ENCODE measurements at regions not wholly inside any gene's neighbourhood (a gene's known extent, or its start where the extent isn't known, plus 50 kb on each side); places are given as distances from the start of the nearest gene placed in this dataset.

GRCh38 chr2:139077099-139077737, 297.0 kb upstream of the NXPH2 start:
- no peaks in the 10 kb centered on the region for H3K4me1 ChIP-seq
- intact Hi-C loops (cut with DNase I), result no loop called here
- no peak for DNase-seq

DNA sequence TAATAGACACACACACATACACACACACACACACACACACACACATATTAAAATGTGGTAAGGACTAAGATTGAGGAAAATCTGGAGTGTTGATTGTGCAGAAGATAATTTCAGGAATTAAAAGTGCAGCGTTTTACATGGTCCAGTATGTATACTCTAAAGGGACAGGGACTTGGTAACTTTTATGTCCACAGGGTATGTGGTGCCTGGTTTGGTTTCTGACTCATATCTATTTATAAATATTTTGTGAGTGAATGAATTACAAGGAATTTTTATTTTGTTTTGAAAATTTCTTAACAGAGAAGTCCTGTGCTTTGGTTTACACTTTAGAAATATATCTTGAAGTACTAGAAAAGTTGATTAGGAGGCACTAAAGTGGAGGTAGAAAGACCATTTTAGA, 287.7 kb upstream of the NXPH2 start:
- no peak overlapping the region for H3K4me3 ChIP-seq
- no peak for TF ChIP-seq CTCF (IDR thresholded peaks at IDR 0.05)
- intact Hi-C loops (cut with DNase I), result no loop called here
- DNase-seq, result no peak
- no peak overlapping the region for H3K27ac ChIP-seq
- H3K9me3 ChIP-seq, result no peaks in the 10 kb centered on the region
- no peak for ATAC-seq
- H3K36me3 ChIP-seq, result no peaks in the 10 kb centered on the region
- H3K4me1 ChIP-seq, result no peaks in the 10 kb centered on the region
- no peaks in the 10 kb centered on the region for H3K27me3 ChIP-seq

More at GRCh38 chr2:139077099-139077737, 297.0 kb upstream of the NXPH2 start:
- no peak overlapping the region for H3K27ac ChIP-seq
- H3K9me3 ChIP-seq, result peaks cover 0 to 3% of the 10 kb centered on the region in 2 donors
- H3K4me3 ChIP-seq, result no peak overlapping the region
- TF ChIP-seq CTCF (IDR thresholded peaks at IDR 0.05), result no peak
- ATAC-seq, result no peak
- no peaks in the 10 kb centered on the region for H3K27me3 ChIP-seq
- H3K36me3 ChIP-seq, result no peaks in the 10 kb centered on the region

- no peaks in the 10 kb centered on the region for H3K36me3 ChIP-seq
- no peaks in the 10 kb centered on the region for H3K4me1 ChIP-seq
- no peak overlapping the region for H3K27ac ChIP-seq
- intact Hi-C loops (cut with DNase I), result no loop called here
- DNase-seq (no peak), ATAC-seq (no peak)
- TF ChIP-seq CTCF (IDR thresholded peaks at IDR 0.05), result no peak
- no peak overlapping the region for H3K4me3 ChIP-seq
- no peaks in the 10 kb centered on the region for H3K27me3 ChIP-seq
- no peaks in the 10 kb centered on the region for H3K9me3 ChIP-seq
Measured at GRCh38 chr2:139067072-139067471, 286.9 kb upstream of the NXPH2 start.

GRCh38 chr2:139064159-139064558, 284.0 kb upstream of the NXPH2 start:
- ATAC-seq (no peak), DNase-seq (no peak)
- no peaks in the 10 kb centered on the region for H3K4me1 ChIP-seq
- intact Hi-C loops (cut with DNase I), result no loop called here
- no peak overlapping the region for H3K27ac ChIP-seq
- H3K9me3 ChIP-seq, result no peaks in the 10 kb centered on the region
- no peaks in the 10 kb centered on the region for H3K27me3 ChIP-seq
- H3K4me3 ChIP-seq, result no peak overlapping the region
- no peak for TF ChIP-seq CTCF (IDR thresholded peaks at IDR 0.05)
- no peaks in the 10 kb centered on the region for H3K36me3 ChIP-seq

DNA sequence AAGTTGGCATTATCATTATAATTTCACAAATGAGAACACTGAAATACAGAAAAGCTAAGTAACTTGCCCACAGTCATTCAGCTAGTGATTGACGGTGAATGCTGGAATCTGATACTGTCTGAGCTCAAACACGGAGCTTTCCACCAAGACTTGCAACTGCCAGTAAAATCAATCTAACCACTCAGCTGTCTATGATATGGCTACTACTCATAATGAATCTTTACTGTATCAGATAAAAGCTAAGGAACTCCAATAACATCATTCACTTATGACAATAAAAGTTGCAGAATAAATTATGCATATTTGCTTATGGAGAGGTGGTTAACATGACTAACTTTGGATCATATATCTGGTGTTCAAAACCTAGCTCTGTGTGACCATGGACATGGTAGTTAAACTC, 279.4 kb upstream of the NXPH2 start:
- Histone ChIP-seq H3K36me3 (no peaks in the 10 kb centered on the region), H3K9me3 (no peaks in the 10 kb centered on the region), H3K27ac (no peak overlapping the region), H3K4me1 (no peaks in the 10 kb centered on the region), H3K4me3 (no peak overlapping the region), H3K27me3 (no peaks in the 10 kb centered on the region)
- ATAC-seq (no peak), DNase-seq (no peak)
- no peak for TF ChIP-seq CTCF (IDR thresholded peaks at IDR 0.05)
- intact Hi-C loops (cut with DNase I), result no loop called here
